IPS DF 19.7 (cell line): ENCODE measurements at regions not wholly inside any gene's neighbourhood (a gene's known extent, or its start where the extent isn't known, plus 50 kb on each side); places are given as distances from the start of the nearest gene placed in this dataset.
"Not testable (repeated sequence)": the region's sequence is repeated elsewhere in the genome, so short reads cannot be mapped to it uniquely, and the experiment has no call there.

Experiments used
- DNase-seq: peaks from one replicate; pipeline ENCODE4 v3.0.0-alpha.2; 2013; ENCODE audit warnings: low read depth, low spot score

- no peak for DNase-seq
Measured at GRCh38 chr17:31748881-31749280, 110.2 kb downstream of the COPRS start.

GRCh38 chr17:31746884-31747495, 112.1 kb downstream of the COPRS start:
- no peak for DNase-seq

- DNase-seq = no peak
Measured at GRCh38 chr17:31745964-31746600, 113.0 kb downstream of the COPRS start.

- no peak for DNase-seq
Measured at GRCh38 chr17:31744511-31744951, 114.5 kb downstream of the COPRS start.

- no peak for DNase-seq
Measured at GRCh38 chr17:31743797-31744196, 115.2 kb downstream of the COPRS start.

GRCh38 chr17:31741371-31741770, 117.7 kb downstream of the COPRS start:
- no peak for DNase-seq

GRCh38 chr17:31740611-31741082, 118.4 kb downstream of the COPRS start:
- DNase-seq = no peak

- DNase-seq = no peak
Measured at GRCh38 chr17:31738996-31739699, 119.9 kb downstream of the COPRS start.

GRCh38 chr17:31738488-31738887, 120.6 kb downstream of the COPRS start:
- DNase-seq = no peak

- DNase-seq = no peak
Measured at GRCh38 chr17:31738067-31738466, 121.0 kb downstream of the COPRS start.

- no peak for DNase-seq
Measured at GRCh38 chr17:31736855-31737625, 122.0 kb downstream of the COPRS start.

- DNase-seq = peak; percentile 9
Measured at GRCh38 chr17:31733326-31733725, 125.7 kb downstream of the COPRS start.

- not testable (repeated sequence) for DNase-seq
Measured at GRCh38 chr17:31731585-31732154, 127.4 kb downstream of the COPRS start.

GRCh38 chr17:31731118-31731517, 127.9 kb downstream of the COPRS start:
- DNase-seq = no peak

- DNase-seq = no peak
Measured at GRCh38 chr17:31726980-31727427, 132.0 kb downstream of the COPRS start.

- DNase-seq = no peak
Measured at GRCh38 chr17:31724619-31725018, 134.4 kb downstream of the COPRS start.

GRCh38 chr17:31724026-31724425, 135.0 kb downstream of the COPRS start:
- no peak for DNase-seq

- DNase-seq = no peak
Measured at GRCh38 chr17:31722251-31723056, 136.6 kb downstream of the COPRS start.

GRCh38 chr17:31721291-31722025, 137.6 kb downstream of the COPRS start:
- no peak for DNase-seq

- DNase-seq = not testable (repeated sequence)
Measured at GRCh38 chr17:31717251-31717650, 141.8 kb downstream of the COPRS start.
